Neural cell (in vitro differentiated cells): ENCODE measurements at regions not wholly inside any gene's neighbourhood (a gene's known extent, or its start where the extent isn't known, plus 50 kb on each side); places are given as distances from the start of the nearest gene placed in this dataset.

ENCODE experiments used
- H2AFZ ChIP-seq: fragments of 200-600, 300-800 bp; sonication (generic), shearing (Covaris generic); 2 replicates; pipeline ENCODE4 v1.6.0; 2014; ENCODE audit warnings: low read depth, mild to moderate bottlenecking, antibody characterized with exemption, low read length, moderate library complexity
- H3F3A ChIP-seq: fragments of 200-600 bp; shearing (Covaris generic); 2 replicates; pipeline ENCODE4 v1.6.1; 2016; ENCODE audit warnings: mild to moderate bottlenecking, moderate library complexity, mixed read lengths, antibody characterized with exemption, low read length; ENCODE audit not compliant: insufficient read depth, poor library complexity, severe bottlenecking
- H3K27ac ChIP-seq: fragments of 200-600, 300-800 bp; sonication (generic), shearing (Covaris generic); 2 replicates; pipeline ENCODE4 v1.5.1; 2014; ENCODE audit warnings: mild to moderate bottlenecking, low read length, moderate library complexity
- H3K27me3 ChIP-seq: fragments of 300-800, 200-600 bp; sonication (generic), shearing (Covaris generic); 2 replicates; pipeline ENCODE4 v1.6.0; 2014; ENCODE audit warnings: mild to moderate bottlenecking, low read depth, low read length, moderate library complexity; ENCODE audit not compliant: insufficient read depth
- H3K36me3 ChIP-seq: fragments of 300-800, 200-600 bp; sonication (generic), shearing (Covaris generic); 2 replicates; pipeline ENCODE4 v1.5.1; 2014; ENCODE audit warnings: mild to moderate bottlenecking, antibody characterized with exemption, low read length, moderate library complexity; ENCODE audit not compliant: insufficient read depth
- H3K4me2 ChIP-seq: fragments of 300-800, 200-600 bp; sonication (generic), shearing (Covaris generic); 2 replicates; pipeline ENCODE4 v1.6.0; 2014; ENCODE audit warnings: mild to moderate bottlenecking, low read length
- H3K4me3 ChIP-seq: fragments of 300-800, 200-600 bp; sonication (generic), shearing (Covaris generic); 2 replicates; pipeline ENCODE4 v1.5.1; 2014; ENCODE audit warnings: mild to moderate bottlenecking, low read length, moderate library complexity
- H3K79me2 ChIP-seq: fragments of 200-600 bp; shearing (Covaris generic); replicated peaks from 2 replicates; pipeline ENCODE4 v1.6.0; 2014; ENCODE audit warnings: mild to moderate bottlenecking, low read length, moderate library complexity; ENCODE audit not compliant: insufficient read depth
- H3K9ac ChIP-seq: fragments of 300-800, 200-600 bp; sonication (generic), shearing (Covaris generic); 2 replicates; pipeline ENCODE4 v1.6.1; 2016; ENCODE audit warnings: mild to moderate bottlenecking, low read length, mixed read lengths
- H3K9me2 ChIP-seq: fragments of 200-600 bp; shearing (Covaris generic); 2 replicates; pipeline ENCODE4 v1.6.1; 2016; ENCODE audit warnings: mild to moderate bottlenecking, low read length, mixed read lengths; ENCODE audit not compliant: insufficient read depth
- H3K9me3 ChIP-seq: fragments of 200-600, 300-800 bp; sonication (generic), shearing (Covaris generic); 2 replicates; pipeline ENCODE4 v1.6.1; 2016; ENCODE audit warnings: mild to moderate bottlenecking, mixed run types, low read length, moderate library complexity, mixed read lengths
- H4K20me1 ChIP-seq: fragments of 200-600 bp; shearing (Covaris generic); 2 replicates; pipeline ENCODE4 v1.6.1; 2016; ENCODE audit warnings: mild to moderate bottlenecking, mixed run types; ENCODE audit not compliant: insufficient read depth
- CTCF ChIP-seq: fragments of 450-650 bp; IDR thresholded peaks from 2 replicates; pipeline ENCODE4 v1.5.1; 2014; ENCODE audit warnings: antibody characterized with exemption, mild to moderate bottlenecking, moderate library complexity; ENCODE audit not compliant: poor library complexity, severe bottlenecking
- EP300 ChIP-seq: fragments of 450-650 bp; conservative IDR thresholded peaks from 2 replicates; pipeline ENCODE4 v1.6.1; 2014; ENCODE audit warnings: antibody characterized with exemption, mild to moderate bottlenecking, moderate library complexity; ENCODE audit not compliant: poor library complexity, severe bottlenecking
- EZH2 ChIP-seq: fragments of 200-600, 300-800 bp; shearing (Covaris generic), sonication (generic); IDR thresholded peaks from 2 replicates; pipeline ENCODE4 v1.6.1; 2014; ENCODE audit warnings: antibody characterized with exemption, low read length, borderline replicate concordance, mild to moderate bottlenecking; ENCODE audit not compliant: insufficient read depth, poor library complexity, severe bottlenecking
- MXI1 ChIP-seq: fragments of 450-650 bp; conservative IDR thresholded peaks from 2 replicates; pipeline ENCODE4 v1.6.1; 2014; ENCODE audit warnings: antibody characterized with exemption, mild to moderate bottlenecking; ENCODE audit not compliant: poor library complexity, severe bottlenecking
- POLR2AphosphoS5 ChIP-seq: IDR thresholded peaks from 2 replicates; pipeline ENCODE4 v1.6.1; 2012
- RAD21 ChIP-seq: fragments of 450-650 bp; conservative IDR thresholded peaks from 2 replicates; pipeline ENCODE4 v1.6.1; 2014; ENCODE audit warnings: antibody characterized with exemption, mild to moderate bottlenecking, moderate library complexity
- REST ChIP-seq: IDR thresholded peaks from 2 replicates; pipeline ENCODE4 v1.6.1; 2012; ENCODE audit warnings: borderline replicate concordance
- SMC3 ChIP-seq: fragments of 450-650 bp; conservative IDR thresholded peaks from 2 replicates; pipeline ENCODE4 v1.6.1; 2014; ENCODE audit warnings: antibody characterized with exemption, mild to moderate bottlenecking, moderate library complexity; ENCODE audit not compliant: poor library complexity
- TAF1 ChIP-seq: IDR thresholded peaks from 2 replicates; pipeline ENCODE4 v1.6.1; 2012; ENCODE audit warnings: low read depth
- small RNA-seq, 3 experiments: library from RNA; depleted of rRNA; stranded (forward); fragments of <200 nt; gene quantifications; one replicate each; pipeline ENCODE3, GENCODE V24; 2012

DNA sequence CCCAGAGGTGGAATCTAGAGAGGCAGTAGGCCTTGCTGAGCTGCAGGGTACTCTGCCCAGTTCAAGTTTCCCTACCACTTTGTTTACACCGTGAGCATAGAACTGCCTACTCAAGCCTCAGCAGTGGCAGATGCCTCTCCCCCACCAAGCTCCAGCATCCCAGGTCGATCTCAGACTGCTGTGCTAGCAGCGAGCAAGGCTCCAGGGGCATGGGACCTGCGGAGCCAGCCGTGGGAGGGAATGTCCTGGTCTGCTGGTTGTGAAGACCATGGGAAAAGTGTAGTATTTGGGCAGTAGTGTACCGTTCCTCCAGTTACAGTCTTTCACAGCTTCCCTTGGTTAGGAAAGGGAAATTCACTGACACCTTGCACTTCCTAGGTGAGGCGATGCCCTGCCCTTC, 50.6 kb upstream of the FSIP2 start:
- TF ChIP-seq POLR2AphosphoS5 (no peak), SMC3 (no peak), EZH2 (no peak), RAD21 (no peak), CTCF (no peak), EP300 (no peak), MXI1 (no peak), REST (no peak), TAF1 (no peak)
- no peak overlapping the region for H3K27ac ChIP-seq
- no peaks in the 10 kb centered on the region for H3F3A ChIP-seq
- no peaks in the 10 kb centered on the region for H3K9me2 ChIP-seq
- no peak overlapping the region for H3K9ac ChIP-seq
- H3K9me3 ChIP-seq: no peaks in the 10 kb centered on the region
- H3K27me3 ChIP-seq: no peaks in the 10 kb centered on the region
- no peaks in the 10 kb centered on the region for H3K36me3 ChIP-seq
- no peak overlapping the region for H2AFZ ChIP-seq
- H4K20me1 ChIP-seq: no peaks in the 10 kb centered on the region
- H3K4me3 ChIP-seq: no peak overlapping the region
- H3K4me2 ChIP-seq: no peak overlapping the region
- H3K79me2 ChIP-seq: no peaks in the 10 kb centered on the region

Small RNA genes lying in the stretch of these regions (small RNA-seq; reads per million reads assigned to genes)
- gene RF00096: 0 to 0.16 (median 0) reads per million in 3 experiments
